SU-DHL-6 (cell line): ENCODE measurements at regions not wholly inside any gene's neighbourhood (a gene's known extent, or its start where the extent isn't known, plus 50 kb on each side); places are given as distances from the start of the nearest gene placed in this dataset.

ENCODE experiments used
- H2AFZ ChIP-seq: fragments of 200-600 bp; sonication (generic); 2 replicates; pipeline ENCODE4 v1.6.1; 2014; ENCODE audit warnings: low read depth, mild to moderate bottlenecking, moderate library complexity, mixed read lengths, antibody characterized with exemption, low read length; ENCODE audit not compliant: severe bottlenecking
- H3F3A ChIP-seq: fragments of 200-600 bp; shearing (Covaris generic); 2 replicates; pipeline ENCODE4 v1.6.0; 2016; ENCODE audit warnings: antibody characterized with exemption, mild to moderate bottlenecking; ENCODE audit not compliant: insufficient read depth
- H3K27ac ChIP-seq: fragments of 200-600 bp; sonication (generic); 2 replicates; pipeline ENCODE4 v1.5.1; 2016; ENCODE audit warnings: low read depth, mild to moderate bottlenecking, low read length, moderate library complexity, mixed read lengths
- H3K27me3 ChIP-seq: fragments of 200-600 bp; sonication (generic), shearing (Covaris generic); 2 replicates; pipeline ENCODE4 v1.6.0; 2014; ENCODE audit warnings: mild to moderate bottlenecking, low read length
- H3K36me3 ChIP-seq: fragments of 200-600 bp; sonication (generic); 2 replicates; pipeline ENCODE4 v1.6.1; 2014; ENCODE audit warnings: mild to moderate bottlenecking, low read length, mixed read lengths
- H3K4me2 ChIP-seq: fragments of 300-600, 200-600 bp; shearing (Covaris generic), sonication (generic); 2 replicates; pipeline ENCODE4 v1.6.0; 2014; ENCODE audit warnings: low read length, low read depth, mild to moderate bottlenecking; ENCODE audit not compliant: poor library complexity, severe bottlenecking
- H3K4me3 ChIP-seq: fragments of 200-600 bp; sonication (generic); 2 replicates; pipeline ENCODE4 v1.5.1; 2014; ENCODE audit warnings: antibody characterized with exemption, low read length, mild to moderate bottlenecking, mixed read lengths; ENCODE audit not compliant: insufficient read depth, poor library complexity, severe bottlenecking
- H3K79me2 ChIP-seq: fragments of 200-600 bp; sonication (generic); 2 replicates; pipeline ENCODE4 v1.6.1; 2014; ENCODE audit warnings: mild to moderate bottlenecking, low read length, moderate library complexity; ENCODE audit not compliant: insufficient read depth
- H3K9ac ChIP-seq: fragments of 200-600 bp; sonication (generic); 2 replicates; pipeline ENCODE4 v1.7.0; 2014; ENCODE audit warnings: mild to moderate bottlenecking, low read length
- H3K9me2 ChIP-seq: fragments of 200-600 bp; sonication (generic); replicated peaks from 2 replicates; pipeline ENCODE4 v1.6.1; 2014; ENCODE audit warnings: low read length; ENCODE audit not compliant: insufficient read depth
- H3K9me3 ChIP-seq: fragments of 200-600 bp; sonication (generic); 2 replicates; pipeline ENCODE4 v1.6.1; 2014; ENCODE audit warnings: low read length, mixed read lengths; ENCODE audit not compliant: insufficient read depth
- H4K20me1 ChIP-seq: fragments of 200-600 bp; sonication (generic); 2 replicates; pipeline ENCODE4 v1.6.1; 2014; ENCODE audit warnings: low read depth, mild to moderate bottlenecking, antibody characterized with exemption, low read length, moderate library complexity, mixed read lengths
- CTCF ChIP-seq: fragments of 200-600 bp; sonication (generic); IDR thresholded peaks from one replicate; pipeline ENCODE4 v1.5.1; 2017; ENCODE audit warnings: antibody characterized with exemption, mild to moderate bottlenecking, low read length, moderate library complexity; ENCODE audit not compliant: insufficient read depth, poor library complexity, severe bottlenecking
- EZH2phosphoT487 ChIP-seq: fragments of 200-600 bp; sonication (generic), shearing (Covaris generic); conservative IDR thresholded peaks from 2 replicates; pipeline ENCODE4 v1.6.1; 2018; ENCODE audit warnings: mild to moderate bottlenecking, antibody characterized with exemption, low read length, moderate library complexity, mixed read lengths

GRCh38 chr10:111506266-111507034, 429.6 kb downstream of the ADRA2A start:
- Histone ChIP-seq H3K27me3 (no peaks in the 10 kb centered on the region; the same call in 1 of the 2 replicates), H3K27ac (no peak overlapping the region), H3K9ac (no peak overlapping the region), H3K4me3 (no peak overlapping the region), H3K9me2 (no peaks in the 10 kb centered on the region), H3K4me2 (no peak overlapping the region), H3K36me3 (no peaks in the 10 kb centered on the region), H4K20me1 (no peaks in the 10 kb centered on the region), H3K9me3 (no peaks in the 10 kb centered on the region), H3K79me2 (no peaks in the 10 kb centered on the region), H2AFZ (no peak overlapping the region), H3F3A (no peaks in the 10 kb centered on the region)
- TF ChIP-seq CTCF = no peak
- TF ChIP-seq EZH2phosphoT487 = no peak

GRCh38 chr10:111511751-111512150, 434.9 kb downstream of the ADRA2A start:
- H3K36me3 ChIP-seq = no peaks in the 10 kb centered on the region
- no peak overlapping the region for H3K27ac ChIP-seq
- no peaks in the 10 kb centered on the region for H3K9me2 ChIP-seq
- no peaks in the 10 kb centered on the region for H3K79me2 ChIP-seq
- H2AFZ ChIP-seq = no peak overlapping the region
- no peak overlapping the region for H3K4me3 ChIP-seq
- no peaks in the 10 kb centered on the region for H3K27me3 ChIP-seq
- H4K20me1 ChIP-seq = no peaks in the 10 kb centered on the region
- no peak overlapping the region for H3K4me2 ChIP-seq
- TF ChIP-seq CTCF (no peak), EZH2phosphoT487 (no peak)
- no peaks in the 10 kb centered on the region for H3F3A ChIP-seq
- no peaks in the 10 kb centered on the region for H3K9me3 ChIP-seq
- H3K9ac ChIP-seq = no peak overlapping the region

GRCh38 chr10:111515264-111515663, 438.4 kb downstream of the ADRA2A start:
- Histone ChIP-seq H3K9me3 (no peaks in the 10 kb centered on the region), H3K4me3 (no peak overlapping the region), H3K79me2 (no peaks in the 10 kb centered on the region), H3K27ac (no peak overlapping the region), H3K9me2 (no peaks in the 10 kb centered on the region), H3K9ac (no peak overlapping the region), H2AFZ (no peak overlapping the region), H3F3A (no peaks in the 10 kb centered on the region), H4K20me1 (no peaks in the 10 kb centered on the region), H3K4me2 (no peak overlapping the region), H3K27me3 (no peaks in the 10 kb centered on the region), H3K36me3 (no peaks in the 10 kb centered on the region)
- TF ChIP-seq CTCF (no peak), EZH2phosphoT487 (no peak)
